H1 (cell line): ENCODE measurements at regions not wholly inside any gene's neighbourhood (a gene's known extent, or its start where the extent isn't known, plus 50 kb on each side); places are given as distances from the start of the nearest gene placed in this dataset.

ENCODE experiments used
- ASH2L ChIP-seq: fragments of 200-600, 300-600 bp; sonication (generic); IDR thresholded peaks from one replicate; pipeline ENCODE4 v1.7.1; 2017; ENCODE audit warnings: low read length
- BACH1 ChIP-seq: IDR thresholded peaks from 2 replicates; pipeline ENCODE4 v1.6.1; 2012; ENCODE audit warnings: low read length, improper control_type of control experiment
- BRCA1 ChIP-seq: IDR thresholded peaks from 2 replicates; pipeline ENCODE4 v1.6.1; 2012; ENCODE audit warnings: low read depth, low read length, improper control_type of control experiment
- CTBP2 ChIP-seq: IDR thresholded peaks from 2 replicates; pipeline ENCODE4 v1.7.0; 2011; ENCODE audit warnings: borderline replicate concordance, mild to moderate bottlenecking, moderate library complexity, mixed read lengths, low read length; ENCODE audit not compliant: insufficient read depth, insufficient read length
- EP300 ChIP-seq, 2 experiments: IDR thresholded peaks; 1 replicate in 1 of 2; 2 replicates in 1 of 2; pipeline ENCODE4 v1.6.1; 2011 to 2012; ENCODE audit warnings: low read depth in 2 of 2, low read length in 2 of 2, mild to moderate bottlenecking in 2 of 2, borderline replicate concordance in 1 of 2, inconsistent platforms in 1 of 2, moderate library complexity in 1 of 2
- GABPA ChIP-seq: IDR thresholded peaks from 2 replicates; pipeline ENCODE4 v1.6.1; 2011; ENCODE audit warnings: mild to moderate bottlenecking, low read length, moderate library complexity, borderline replicate concordance; ENCODE audit not compliant: insufficient read depth
- GTF2F1 ChIP-seq: IDR thresholded peaks from 2 replicates; pipeline ENCODE4 v1.6.1; 2012; ENCODE audit warnings: low read depth, low read length, improper control_type of control experiment, borderline replicate concordance
- KDM1A ChIP-seq: fragments of 200-600, 300-600 bp; sonication (generic); IDR thresholded peaks from 2 replicates; pipeline ENCODE4 v1.7.1; 2016; ENCODE audit warnings: mild to moderate bottlenecking, low read length, borderline replicate concordance
- NRF1 ChIP-seq: IDR thresholded peaks from 2 replicates; pipeline ENCODE4 v1.6.1; 2011; ENCODE audit warnings: mild to moderate bottlenecking, low read depth, low read length, improper control_type of control experiment
- POLR2AphosphoS5 ChIP-seq: IDR thresholded peaks from 2 replicates; pipeline ENCODE4 v1.6.1; 2011; ENCODE audit warnings: low read depth, low read length
- RFX5 ChIP-seq: IDR thresholded peaks from 2 replicates; pipeline ENCODE4 v1.6.1; 2011; ENCODE audit warnings: low read depth, low read length, improper control_type of control experiment, borderline replicate concordance
- SUZ12 ChIP-seq: fragments of 200-600 bp; sonication (generic); IDR thresholded peaks from 2 replicates; pipeline ENCODE4 v1.6.1; 2012; ENCODE audit warnings: mild to moderate bottlenecking, inconsistent platforms, low read length, moderate library complexity, mixed read lengths
- TBP ChIP-seq: IDR thresholded peaks from 2 replicates; pipeline ENCODE4 v1.6.1; 2011; ENCODE audit warnings: low read depth, low read length, improper control_type of control experiment
- YY1 ChIP-seq: IDR thresholded peaks from 2 replicates; pipeline ENCODE4 v1.6.1; 2011; ENCODE audit warnings: low read depth, mild to moderate bottlenecking, low read length

GRCh38 chr10:131681656-131682055 lies 219.2 kb upstream of the PPP2R2D start (continued):
- TF ChIP-seq RFX5 (no peak), YY1 (no peak), GTF2F1 (no peak), NRF1 (no peak), POLR2AphosphoS5 (no peak), ASH2L (no peak), CTBP2 (no peak), BRCA1 (no peak), BACH1 (no peak), TBP (no peak), EP300 (IDR thresholded peaks at IDR 0.05; ENCODE audit: borderline replicate concordance in 1 of 2, low read depth in 2 of 2, low read length in 2 of 2) (no peak), KDM1A (no peak), GABPA (no peak), SUZ12 (no peak)
